ENCODE measurements at regions not wholly inside any gene's neighbourhood (a gene's known extent, or its start where the extent isn't known, plus 50 kb on each side); places are given as distances from the start of the nearest gene placed in this dataset.

GRCh38 chr2:175741164-175741563 lies 260.9 kb downstream of the LNPK start:
- no peak overlapping the region for H3K14ac ChIP-seq (ENCODE audit: insufficient read length)
- H4K91ac ChIP-seq (replicated peaks; ENCODE audit: insufficient read length, low read length) = no peak overlapping the region
- no peak overlapping the region for H4K5ac ChIP-seq (ENCODE audit: insufficient read length, low read depth, low read length)
- H3K23ac ChIP-seq (ENCODE audit: insufficient read length) = no peak overlapping the region
- H2BK20ac ChIP-seq (ENCODE audit: low read length) = no peak overlapping the region
- no peaks in the 10 kb centered on the region for H3K36me3 ChIP-seq (ENCODE audit: control insufficient read depth in 2 of 4, insufficient read depth in 4 of 4, low read length in 3 of 4)
- no peak overlapping the region for H2BK5ac ChIP-seq (ENCODE audit: low read depth, low read length)
- H3K4me1 ChIP-seq (replicated peaks in 1 of 4; ENCODE audit: control insufficient read depth in 3 of 4, insufficient read depth in 4 of 4, low read length in 3 of 4) = peaks cover 0 to 8% (median 1%) of the 10 kb centered on the region in 4 experiments; a peak in 3 of 7 replicates
- no peak for DNase-seq (ENCODE audit: low read depth in 1 of 2, low spot score in 2 of 2)
- H3K27ac ChIP-seq (ENCODE audit: low read depth, low read length) = no peak overlapping the region
- H3K18ac ChIP-seq (ENCODE audit: extremely low read depth, low read length) = no peak overlapping the region
- no peak overlapping the region for H2AFZ ChIP-seq (ENCODE audit: low read length)
- H2AK5ac ChIP-seq (ENCODE audit: low read depth, low read length) = no peak overlapping the region
- no peak for FAIRE-seq
- H3K79me1 ChIP-seq (ENCODE audit: low read depth, low read length) = no peaks in the 10 kb centered on the region; the same call in 1 of the 2 replicates
- H3K4me3 ChIP-seq (ENCODE audit: extremely low read depth in 1 of 4, insufficient read depth in 2 of 4, low read depth in 3 of 4, low read length in 4 of 4) = no peak overlapping the region
- no peak for TF ChIP-seq HDAC2 (IDR thresholded peaks at IDR 0.05; ENCODE audit: borderline replicate concordance in 1 of 2, low read depth in 2 of 2, low read length in 2 of 2)
- TF ChIP-seq BCL11A (IDR thresholded peaks at IDR 0.05; ENCODE audit: low read depth in 2 of 2, low read length in 2 of 2) = no peak
- TF ChIP-seq POLR2AphosphoS5 (IDR thresholded peaks at IDR 0.05; ENCODE audit: low read depth, low read length) = no peak
- TF ChIP-seq SP4 (IDR thresholded peaks at IDR 0.05; ENCODE audit: low read length) = no peak
- TF ChIP-seq KDM5A (IDR thresholded peaks at IDR 0.05; ENCODE audit: low read length) = no peak
- no peak for TF ChIP-seq TAF1 (IDR thresholded peaks at IDR 0.05; ENCODE audit: low read depth, low read length)
- no peak for TF ChIP-seq SUZ12 (IDR thresholded peaks at IDR 0.05; ENCODE audit: low read length)
- no peak for TF ChIP-seq TEAD4 (IDR thresholded peaks at IDR 0.05; ENCODE audit: low read depth, low read length)
- no peak for TF ChIP-seq TBP (IDR thresholded peaks at IDR 0.05; ENCODE audit: low read depth, low read length)
- TF ChIP-seq KDM4A (IDR thresholded peaks at IDR 0.05; ENCODE audit: low read depth, low read length, severe bottlenecking) = no peak
- no peak for TF ChIP-seq RBBP5 (IDR thresholded peaks at IDR 0.05; ENCODE audit: borderline replicate concordance, low read depth, low read length)
- no peak for TF ChIP-seq JUND (IDR thresholded peaks at IDR 0.05; ENCODE audit: low read length)
- no peaks in the 10 kb centered on the region for H4K20me1 ChIP-seq (replicated peaks in 1 of 2; ENCODE audit: control insufficient read depth in 1 of 2, insufficient read depth in 2 of 2, low read length in 2 of 2)
- ChIA-PET POLR2A (ENCODE audit: partially characterized antibody) (no interaction called here), CTCF (ENCODE audit: partially characterized antibody) (no interaction called here)
- no peak overlapping the region for H2BK120ac ChIP-seq (replicated peaks; ENCODE audit: low read depth, low read length)
- H2BK12ac ChIP-seq (ENCODE audit: low read depth, low read length) = no peak overlapping the region
- H3K9me3 ChIP-seq (ENCODE audit: insufficient read depth in 2 of 2, low read depth in 1 of 2, low read length in 1 of 2) = no peaks in the 10 kb centered on the region
- no peaks in the 10 kb centered on the region for H3K27me3 ChIP-seq (replicated peaks in 1 of 4; ENCODE audit: control insufficient read depth in 3 of 4, extremely low read depth in 1 of 4, insufficient read depth in 3 of 4, low read length in 3 of 4)
- no peaks in the 10 kb centered on the region for H3K23me2 ChIP-seq (ENCODE audit: low read depth, low read length)
- H3K4ac ChIP-seq (replicated peaks; ENCODE audit: insufficient read length, low read depth, low read length) = no peak overlapping the region
- no peaks in the 10 kb centered on the region for H3K79me2 ChIP-seq (ENCODE audit: control insufficient read depth in 1 of 2, insufficient read depth in 2 of 2, low read length in 2 of 2)
- H3K56ac ChIP-seq (replicated peaks; ENCODE audit: insufficient read length, low read depth, low read length) = no peak overlapping the region
- H3K4me2 ChIP-seq (ENCODE audit: insufficient read depth in 1 of 2, low read depth in 2 of 2, low read length in 2 of 2) = no peak overlapping the region
- H2BK15ac ChIP-seq (ENCODE audit: low read length) = no peak overlapping the region
- no peak overlapping the region for H4K8ac ChIP-seq (ENCODE audit: extremely low read depth, insufficient read depth, low read length)
- no peak overlapping the region for H3K9ac ChIP-seq (replicated peaks in 1 of 4; ENCODE audit: extremely low read depth in 1 of 4, low read depth in 3 of 4, low read length in 3 of 4)

Data from H1 (cell line).